ENCODE measurements at regions not wholly inside any gene's neighbourhood (a gene's known extent, or its start where the extent isn't known, plus 50 kb on each side); places are given as distances from the start of the nearest gene placed in this dataset.

GRCh38 chr5:17129093-17129849, 88.2 kb upstream of the BASP1 start:
- no peak for DNase-seq

DNA sequence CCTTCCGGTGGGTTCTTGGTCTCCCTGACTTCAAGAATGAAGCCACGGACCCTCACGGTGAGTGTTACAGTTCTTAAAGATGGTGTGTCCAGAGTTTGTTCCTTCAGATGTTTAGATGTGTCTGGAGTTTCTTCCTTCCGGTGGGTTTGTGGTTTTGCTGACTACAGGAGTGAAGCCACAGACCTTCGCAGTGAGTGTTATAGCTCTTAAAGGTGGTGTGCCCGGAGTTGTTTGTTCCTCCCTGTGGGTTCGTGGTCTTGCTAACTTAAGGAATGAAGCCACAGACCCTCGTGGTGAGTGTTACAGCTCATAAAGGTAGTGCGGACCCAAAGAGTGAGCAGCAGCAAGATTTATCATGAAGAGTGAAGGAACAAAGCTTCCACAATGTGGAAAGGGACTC, 87.1 kb upstream of the BASP1 start:
- peak; percentile 8 for DNase-seq

GRCh38 chr5:17132444-17133083, 84.9 kb upstream of the BASP1 start:
- peak; percentile 33 for DNase-seq

DNA sequence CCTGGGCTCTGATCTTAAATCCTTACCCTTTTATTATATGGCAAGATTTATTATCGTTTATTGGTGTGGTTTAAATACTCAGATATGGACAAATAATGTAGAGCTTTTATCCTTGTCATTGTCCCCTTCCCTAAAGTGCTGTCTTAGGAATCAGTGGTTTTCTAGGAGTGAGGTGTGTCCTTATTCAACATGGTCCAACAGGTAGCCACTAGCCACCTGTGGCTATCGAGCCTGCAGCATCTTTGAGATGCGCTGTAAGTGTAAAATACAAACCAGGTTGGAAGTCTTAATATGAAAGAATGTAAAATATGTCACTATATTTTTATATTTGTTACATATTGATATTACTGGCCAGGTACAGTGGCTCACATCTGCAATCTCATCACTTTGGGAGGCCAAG, 82.4 kb upstream of the BASP1 start:
- DNase-seq: no peak

- no peak for DNase-seq
Measured at GRCh38 chr5:17143335-17143734, 74.1 kb upstream of the BASP1 start.

DNA sequence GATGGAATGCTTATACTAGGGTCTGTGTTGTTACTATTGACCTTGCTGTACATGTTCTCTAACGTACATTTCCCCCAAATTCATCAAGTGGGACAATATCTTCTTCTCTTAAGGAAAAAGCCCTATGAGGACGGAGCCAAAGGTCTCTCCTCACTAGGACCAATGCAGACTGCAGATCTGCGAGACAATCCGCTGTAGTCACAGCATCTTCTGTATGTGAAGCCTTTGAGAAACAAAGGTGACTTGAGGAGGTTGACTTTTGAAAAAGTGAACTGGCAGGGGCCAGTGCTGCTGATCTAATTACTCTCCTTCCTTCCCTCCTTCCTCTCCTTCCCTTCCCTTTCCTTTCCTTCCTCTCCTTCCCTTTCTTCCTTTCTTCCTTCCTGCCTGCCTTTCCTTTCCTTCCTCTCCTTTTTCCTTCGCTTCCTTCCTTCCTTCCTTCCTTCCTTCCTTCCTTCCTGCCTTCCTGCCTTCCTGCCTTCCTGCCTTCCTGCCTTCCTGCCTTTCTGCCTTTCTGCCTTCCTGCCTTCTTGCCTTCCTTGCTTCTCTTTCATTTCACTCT, 71.1 kb upstream of the BASP1 start:
- no peak for DNase-seq

- DNase-seq: no peak
Measured at GRCh38 chr5:17147170-17147569, 70.3 kb upstream of the BASP1 start.

- DNase-seq: no peak
Measured at GRCh38 chr5:17147617-17148016, 69.8 kb upstream of the BASP1 start.

- no peak for DNase-seq
Measured at GRCh38 chr5:17148481-17148880, 69.0 kb upstream of the BASP1 start.

- no peak for DNase-seq
Measured at GRCh38 chr5:17149786-17150185, 67.6 kb upstream of the BASP1 start.

DNA sequence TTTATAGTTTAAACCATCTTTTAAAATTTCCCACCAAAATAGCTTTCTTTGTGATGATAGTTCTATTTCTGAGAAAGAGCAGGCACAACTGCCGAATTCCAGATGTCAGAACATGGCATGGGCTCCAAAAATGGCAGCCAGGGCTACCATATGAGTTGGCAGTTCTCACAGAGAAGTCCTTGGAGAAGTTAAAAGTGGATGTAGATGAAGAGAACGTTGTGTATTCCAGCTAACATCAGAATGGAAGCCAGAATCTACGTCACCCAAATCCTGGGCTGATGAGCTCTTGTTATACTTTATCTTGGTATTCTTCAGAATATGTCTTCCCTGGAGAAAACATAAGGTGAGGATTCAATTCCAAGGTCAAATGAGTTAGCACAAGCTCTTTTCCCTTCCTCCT, 66.9 kb upstream of the BASP1 start:
- no peak for DNase-seq

DNA sequence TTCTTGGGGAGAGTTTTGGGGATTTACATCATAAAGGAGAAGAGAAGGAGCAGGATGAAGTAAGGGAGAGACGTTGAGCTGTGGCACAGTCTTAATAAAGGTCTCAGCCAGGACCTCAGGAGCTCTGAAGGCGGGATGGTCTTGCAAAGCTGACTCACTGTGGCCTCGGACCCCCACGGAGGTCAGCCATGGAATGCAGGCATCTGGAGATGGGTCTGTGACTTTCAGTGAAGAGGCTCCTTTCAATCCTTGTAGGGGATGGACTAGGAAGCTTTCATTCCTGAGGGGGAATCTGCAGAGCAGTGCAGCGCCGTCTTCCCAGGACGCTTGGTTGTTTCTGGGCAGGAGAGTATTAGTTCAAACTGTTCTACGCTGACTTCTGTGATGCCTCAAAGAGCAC, 65.7 kb upstream of the BASP1 start:
- no peak for DNase-seq

DNA sequence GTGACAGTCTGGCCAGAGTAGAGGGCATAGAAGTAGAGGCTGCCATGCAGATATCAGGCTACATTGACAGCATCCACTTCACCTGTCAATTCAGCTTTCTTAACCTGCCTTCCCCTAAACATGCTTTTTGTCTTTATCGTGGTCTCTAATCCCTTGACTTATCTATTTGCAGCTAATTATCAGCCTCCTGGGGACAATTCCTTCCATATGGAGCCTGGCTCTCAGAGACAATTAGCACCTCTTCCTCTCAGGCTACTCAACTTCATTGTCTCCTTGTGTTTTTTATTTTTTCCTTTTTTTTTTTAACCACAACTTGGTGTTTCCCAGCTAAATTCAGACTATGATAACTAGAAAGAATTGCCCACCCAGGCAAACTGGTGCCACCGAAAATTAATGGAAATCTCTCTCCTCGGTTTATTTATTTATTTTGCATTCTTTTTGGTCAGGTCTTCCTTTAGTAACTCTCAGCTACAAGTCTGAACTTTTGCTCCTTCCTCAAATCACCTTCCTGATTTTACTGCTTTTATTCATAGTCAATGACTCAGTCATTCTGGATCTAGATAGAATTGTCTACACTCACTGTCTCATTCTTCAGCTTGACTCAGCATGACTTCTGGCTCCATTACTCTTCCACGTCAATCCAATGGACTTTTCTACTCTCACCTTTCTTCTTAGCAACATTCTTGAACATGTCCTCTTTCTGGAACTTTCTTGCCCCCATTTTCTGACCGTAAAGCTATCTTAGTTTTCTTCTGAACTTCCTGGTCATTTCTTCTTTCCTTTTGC, 63.0 kb upstream of the BASP1 start:
- DNase-seq: no peak

- no peak for DNase-seq
Measured at GRCh38 chr5:17156463-17156862, 61.0 kb upstream of the BASP1 start.

DNA sequence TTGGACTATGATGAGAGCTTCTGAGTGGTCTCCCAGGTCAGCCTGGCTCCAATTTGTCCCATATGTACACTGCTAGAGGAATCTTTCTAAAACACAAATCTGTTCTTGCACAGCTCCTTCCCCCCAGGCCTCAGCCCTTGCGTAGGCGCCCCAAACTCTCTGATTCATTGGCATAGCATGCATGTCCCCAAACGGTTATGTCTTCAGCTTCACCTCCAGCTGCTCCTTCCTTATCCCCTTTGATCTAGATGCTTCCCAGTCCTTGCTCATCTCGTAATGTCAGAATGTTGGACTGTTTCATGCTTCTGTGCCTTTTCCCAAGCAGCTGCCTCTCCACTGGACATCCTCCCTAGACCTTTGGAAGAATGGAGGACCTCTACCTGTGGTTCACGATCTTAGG, 60.1 kb upstream of the BASP1 start:
- no peak for DNase-seq

DNA sequence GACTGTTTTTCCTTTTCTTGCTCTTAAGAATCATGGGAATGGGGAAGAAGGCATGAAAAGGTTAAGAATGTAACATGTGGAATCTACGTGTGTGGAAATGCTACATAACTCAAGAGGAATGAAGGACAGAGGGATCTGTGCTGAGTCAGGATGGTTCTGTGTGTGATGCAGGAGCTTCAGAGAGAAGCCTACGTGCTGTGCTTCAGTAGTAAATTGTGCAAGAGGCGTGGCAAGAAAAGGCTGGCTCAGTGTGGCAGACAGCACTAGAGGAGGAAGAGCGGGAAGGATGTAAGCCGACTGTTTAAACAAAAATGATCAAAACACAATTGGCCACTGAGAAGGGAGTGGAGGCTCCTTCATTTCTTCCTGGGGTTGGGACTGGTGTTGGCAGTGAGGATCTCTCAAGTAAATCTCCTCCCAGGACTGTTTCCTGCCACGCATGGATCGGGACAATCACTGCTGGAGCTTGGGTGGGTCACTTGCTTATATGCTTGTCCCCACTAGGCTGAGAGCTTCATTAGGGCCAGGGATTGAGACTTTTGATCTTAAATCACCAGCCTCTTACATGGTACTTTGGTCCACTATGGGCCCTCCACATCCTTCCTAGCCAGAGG, 59.4 kb upstream of the BASP1 start:
- no peak for DNase-seq

GRCh38 chr5:17160756-17161040, 56.7 kb upstream of the BASP1 start:
- no peak for DNase-seq

DNA sequence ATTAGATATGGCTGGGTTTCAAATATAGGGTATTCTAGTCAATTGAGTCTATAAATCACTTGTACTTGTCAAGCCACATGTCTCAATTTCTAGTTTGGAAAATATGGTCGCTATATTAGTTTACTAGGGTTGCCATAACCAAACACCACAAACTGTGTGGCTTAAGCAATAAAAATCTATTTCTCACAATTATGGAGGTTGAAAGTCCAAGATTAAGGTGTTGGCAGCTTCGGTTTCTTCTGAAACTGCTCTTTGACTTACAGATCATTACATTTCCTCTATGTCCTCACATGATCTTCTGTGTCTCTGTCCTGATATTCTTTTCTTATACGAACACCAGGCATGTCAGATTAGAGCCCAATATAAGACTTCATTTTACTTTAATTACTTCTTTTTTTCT, 55.8 kb upstream of the BASP1 start:
- DNase-seq: no peak

DNA sequence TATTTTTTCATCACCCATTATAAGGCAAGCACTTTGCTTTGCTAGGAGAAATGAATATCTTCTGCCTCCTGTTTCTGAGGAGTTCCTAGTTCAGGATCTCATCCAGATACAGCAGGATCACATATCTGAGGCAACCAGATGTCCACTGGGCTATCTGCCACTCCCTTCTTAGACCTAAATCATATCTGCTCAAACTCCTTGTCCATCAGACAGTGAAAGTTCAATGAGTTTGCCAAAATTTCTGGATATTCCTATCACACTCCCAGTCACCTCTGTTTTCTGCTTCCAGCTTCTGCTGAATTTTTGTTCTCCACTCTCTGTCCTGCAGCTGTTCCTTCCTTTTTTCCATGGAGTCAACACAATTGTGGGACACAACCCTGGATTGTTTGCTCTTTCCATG, 54.2 kb upstream of the BASP1 start:
- no peak for DNase-seq

- no peak for DNase-seq
Measured at GRCh38 chr5:17167171-17167891, 50.1 kb upstream of the BASP1 start.
